GM23248 (cell line): ENCODE measurements at regions not wholly inside any gene's neighbourhood (a gene's known extent, or its start where the extent isn't known, plus 50 kb on each side); places are given as distances from the start of the nearest gene placed in this dataset.

Experiments
- EZH2 ChIP-seq: fragments of 200-600 bp; sonication (generic); IDR thresholded peaks from 2 replicates; pipeline ENCODE4 v1.6.1; 2018; ENCODE audit warnings: antibody characterized with exemption, mild to moderate bottlenecking; ENCODE audit not compliant: insufficient read depth, poor library complexity, severe bottlenecking
- EZH2phosphoT487 ChIP-seq: fragments of 200-600 bp; sonication (generic); IDR thresholded peaks from 2 replicates; pipeline ENCODE4 v1.6.1; 2018; ENCODE audit warnings: antibody characterized with exemption, moderate library complexity, mild to moderate bottlenecking, low read depth; ENCODE audit not compliant: insufficient read depth

DNA sequence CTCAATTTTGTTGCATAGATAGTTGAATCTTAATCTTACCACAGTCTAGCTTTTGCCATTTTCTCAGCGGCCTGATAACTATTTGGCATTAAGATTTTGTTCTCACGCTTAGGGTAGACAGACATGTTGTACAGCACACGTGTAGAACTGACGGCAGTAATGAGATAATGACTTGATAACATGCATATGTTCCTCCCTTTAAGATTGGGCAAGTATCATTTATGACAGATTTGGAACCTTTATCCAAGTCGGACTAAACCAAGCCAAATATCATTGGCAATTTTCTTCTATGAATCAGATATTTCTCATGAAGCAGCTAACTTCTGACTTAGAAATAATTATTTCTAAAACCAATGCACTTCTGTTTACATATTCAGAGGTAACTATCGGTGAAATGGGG lies 205.5 kb downstream of the NDFIP2 start:
- TF ChIP-seq EZH2 (no peak), EZH2phosphoT487 (no peak)
